NCI-H82 treated with DMSO at 0.1 percent for 48 hours (cell line): ENCODE measurements at regions not wholly inside any gene's neighbourhood (a gene's known extent, or its start where the extent isn't known, plus 50 kb on each side); places are given as distances from the start of the nearest gene placed in this dataset.
"Not testable (repeated sequence)": the region's sequence is repeated elsewhere in the genome, so short reads cannot be mapped to it uniquely, and the experiment has no call there.

Experiments used
- DNase-seq: peaks from one replicate; lab custom pipeline; 2025; ENCODE audit not compliant: unreplicated experiment; lab: John Stamatoyannopoulos, UW

DNA sequence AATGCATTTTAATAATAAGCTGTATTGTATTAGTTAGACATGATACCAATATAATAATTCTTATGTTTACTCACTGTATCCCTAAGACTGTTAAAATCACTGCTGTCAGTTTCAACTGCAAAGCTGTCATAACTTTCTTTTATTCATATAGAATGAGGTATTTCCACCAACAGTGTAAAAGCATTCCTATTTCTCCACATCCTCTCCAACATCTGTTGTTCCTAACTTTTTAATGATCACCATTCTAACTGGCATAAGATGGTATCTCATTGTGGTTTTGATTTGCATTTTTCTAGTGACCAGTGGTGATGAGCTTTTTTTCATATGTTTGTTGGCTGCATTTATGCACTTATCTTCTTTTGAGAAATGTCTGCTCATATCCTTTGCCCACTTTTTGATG lies 177.6 kb upstream of the MME start:
- DNase-seq = not testable (repeated sequence)

DNA sequence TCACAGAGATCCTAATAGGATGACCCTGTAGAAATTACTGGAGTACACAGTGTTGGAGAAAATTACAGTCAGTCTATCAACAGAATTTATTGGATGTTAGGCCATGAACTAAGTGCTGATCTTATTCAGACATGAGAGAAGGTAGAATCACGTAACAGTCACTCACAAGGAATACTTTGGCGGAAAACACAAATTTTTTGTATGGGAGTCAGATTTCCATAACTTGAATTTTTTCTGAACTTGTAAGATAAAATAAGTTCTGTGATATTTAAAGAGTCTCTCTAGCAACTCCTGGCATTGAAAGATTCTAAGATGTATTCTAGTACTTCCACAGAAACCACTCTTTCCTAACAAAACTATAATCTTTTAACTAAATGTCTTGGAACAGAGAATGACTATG lies 178.8 kb upstream of the MME start:
- DNase-seq = no peak

DNA sequence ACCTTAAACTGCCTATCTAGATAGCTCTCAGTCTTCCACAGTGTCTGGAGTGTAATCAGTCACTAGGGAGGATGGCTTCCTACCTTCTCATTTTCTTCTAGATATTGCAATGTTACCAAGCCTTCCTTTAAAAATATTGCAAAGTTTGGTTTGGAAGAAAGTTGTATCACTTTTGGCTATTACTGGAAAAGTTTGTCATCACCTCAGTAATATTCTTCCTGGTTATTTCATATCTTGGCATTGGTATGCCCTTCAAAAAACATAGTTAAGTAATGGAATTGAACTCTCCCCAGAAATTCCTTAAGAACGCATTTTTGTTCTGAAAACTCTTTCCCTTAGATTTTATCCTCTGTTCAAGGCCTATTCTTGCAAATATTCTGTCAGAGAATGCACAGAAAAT lies 179.3 kb upstream of the MME start:
- DNase-seq = no peak

DNA sequence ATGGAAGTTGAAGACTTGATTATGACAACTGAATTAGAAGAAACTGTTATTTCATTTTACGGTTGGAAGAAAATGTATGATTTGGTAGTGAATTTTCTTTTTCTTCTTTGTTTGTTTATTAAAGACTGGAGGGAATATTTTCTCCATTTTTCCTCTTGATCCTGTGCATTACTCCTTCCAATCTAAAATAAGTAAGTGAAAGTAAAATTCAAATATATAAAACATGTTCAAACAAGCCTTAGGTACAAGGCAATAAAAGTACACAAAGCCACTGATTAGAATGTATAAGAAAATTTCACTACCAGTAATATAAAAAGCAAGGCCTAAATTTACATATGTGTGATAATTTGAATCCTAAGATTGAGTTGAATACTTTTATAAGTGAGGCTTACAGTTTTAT lies 181.2 kb upstream of the MME start:
- DNase-seq = no peak

DNA sequence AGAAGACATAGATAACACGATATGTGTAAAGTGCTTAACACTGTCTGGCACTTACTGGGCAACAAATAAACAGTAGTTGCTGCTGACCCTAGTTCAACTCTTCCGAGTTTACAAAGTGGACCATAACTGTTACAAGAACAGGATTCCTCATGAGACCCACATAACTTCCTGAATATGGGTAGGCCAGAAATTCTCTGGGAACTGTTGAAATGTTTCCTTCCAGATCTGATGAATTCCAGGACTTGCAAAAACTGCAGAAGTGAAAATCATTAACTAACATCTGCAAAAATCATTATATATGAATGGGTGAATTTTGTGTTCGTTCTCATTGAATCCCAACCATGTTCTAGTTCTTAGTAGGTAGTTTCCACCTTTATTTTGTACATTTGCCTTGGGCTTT lies 181.7 kb upstream of the MME start:
- no peak for DNase-seq

DNA sequence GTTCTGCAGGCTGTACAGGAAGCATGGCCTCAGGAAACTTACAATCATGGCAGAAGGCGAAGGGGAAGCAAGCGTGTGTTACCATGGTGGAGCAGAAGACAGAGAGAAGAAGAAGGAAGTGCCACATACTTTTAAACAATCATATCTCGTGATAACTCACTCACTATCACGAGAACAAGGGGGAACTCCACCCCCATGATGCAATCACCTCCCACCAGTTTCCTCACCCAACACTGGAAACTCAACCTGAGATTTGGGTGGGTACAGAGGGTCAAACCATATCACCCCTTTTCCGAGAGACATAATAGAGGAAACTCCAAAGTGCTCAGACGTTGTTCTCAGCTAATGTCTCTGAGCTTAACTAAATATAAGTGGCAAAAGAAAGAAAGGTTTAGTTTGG lies 186.3 kb upstream of the MME start:
- no peak for DNase-seq

DNA sequence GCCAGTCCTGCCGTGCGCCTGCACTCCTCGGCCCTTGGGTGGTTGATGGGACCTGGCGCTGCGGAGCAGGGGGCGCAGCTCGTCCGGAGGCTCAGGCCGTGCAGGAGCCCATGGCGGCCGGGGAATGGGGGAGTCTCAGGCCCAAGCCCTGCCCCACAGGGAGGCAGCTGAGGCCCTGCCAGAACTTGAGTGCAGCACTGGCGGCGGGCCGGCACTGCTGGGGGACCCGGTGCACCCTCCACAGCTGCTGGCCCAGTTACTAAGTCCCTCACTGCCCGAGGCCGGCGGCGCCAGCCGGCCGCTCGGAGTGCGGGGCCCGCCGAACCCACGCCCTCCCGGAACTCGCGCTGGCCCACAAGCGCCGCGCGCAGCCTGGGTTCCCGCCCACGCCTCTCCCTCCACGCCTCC lies 190.9 kb upstream of the MME start:
- no peak for DNase-seq

DNA sequence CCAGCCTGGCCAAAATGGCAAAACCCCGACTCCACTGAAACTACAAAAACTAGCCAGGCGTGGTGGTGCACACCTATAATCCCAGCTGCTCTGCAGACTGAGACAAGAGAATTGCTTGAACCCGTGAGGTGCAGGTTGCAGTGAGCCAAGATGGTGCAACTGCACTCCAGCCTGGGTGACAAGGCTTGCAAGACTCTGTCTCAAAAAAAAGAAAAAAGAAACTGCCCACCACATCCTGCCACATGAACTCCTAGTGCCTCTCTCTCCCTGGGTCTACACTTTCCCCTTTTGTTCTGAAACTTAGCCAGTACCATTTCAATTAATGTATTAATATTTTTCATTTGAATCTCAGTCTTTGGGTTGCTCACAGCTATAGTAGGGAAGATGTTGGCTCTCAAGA lies 192.2 kb upstream of the MME start:
- DNase-seq = no peak

DNA sequence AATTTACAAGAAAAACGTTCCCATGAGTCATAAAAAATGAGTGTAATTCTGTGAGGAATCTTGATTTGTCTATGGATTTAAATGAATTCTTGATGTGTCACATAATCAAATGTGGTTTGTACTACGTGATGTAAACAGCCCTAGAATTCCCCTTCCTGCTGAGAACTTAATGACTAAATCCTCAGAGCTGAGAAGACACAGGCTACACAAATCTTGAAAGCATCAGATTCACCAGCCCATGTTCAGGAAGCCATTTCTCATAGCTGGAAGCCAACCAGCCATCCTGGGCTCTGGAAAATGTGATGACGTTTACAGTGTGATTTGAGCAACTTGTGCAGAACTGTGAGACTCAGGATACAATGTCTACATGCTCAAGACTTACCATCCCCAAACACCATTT lies 193.7 kb upstream of the MME start:
- no peak for DNase-seq

DNA sequence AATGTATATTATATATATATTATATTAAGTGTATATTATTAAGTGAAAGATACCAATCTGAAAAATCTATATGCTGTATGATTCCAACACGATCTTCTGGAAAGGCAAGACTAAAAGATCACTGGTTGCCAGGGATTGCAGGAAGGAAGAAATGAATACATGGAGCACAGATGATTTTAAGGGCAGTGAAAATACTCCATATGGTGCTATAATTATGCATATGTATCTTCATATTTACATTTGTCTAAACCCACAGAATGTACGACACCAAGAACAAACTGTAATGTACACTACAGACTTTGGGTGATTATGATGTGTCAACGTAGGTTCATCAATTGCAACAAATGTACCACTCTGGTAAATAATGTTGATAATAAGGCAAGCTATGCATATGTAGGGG lies 194.7 kb upstream of the MME start:
- no peak for DNase-seq

DNA sequence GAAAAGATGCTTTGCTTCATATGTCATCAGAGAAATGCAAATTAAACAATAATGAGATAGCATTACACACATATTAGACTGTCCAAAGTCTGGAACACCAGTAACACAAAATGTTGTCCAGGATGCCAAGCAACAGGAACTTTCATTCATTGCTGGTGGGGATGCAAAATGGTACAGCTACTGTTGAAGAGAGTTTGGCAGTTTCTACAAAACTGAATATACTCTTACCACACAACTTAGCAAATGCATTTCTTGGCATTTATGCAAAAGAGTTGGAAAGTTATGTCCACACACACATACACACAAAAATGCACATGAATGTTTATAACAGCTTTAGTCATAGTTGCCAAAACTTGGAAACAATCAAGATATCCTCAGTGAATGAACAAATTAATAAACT lies 195.2 kb upstream of the MME start:
- DNase-seq = no peak

DNA sequence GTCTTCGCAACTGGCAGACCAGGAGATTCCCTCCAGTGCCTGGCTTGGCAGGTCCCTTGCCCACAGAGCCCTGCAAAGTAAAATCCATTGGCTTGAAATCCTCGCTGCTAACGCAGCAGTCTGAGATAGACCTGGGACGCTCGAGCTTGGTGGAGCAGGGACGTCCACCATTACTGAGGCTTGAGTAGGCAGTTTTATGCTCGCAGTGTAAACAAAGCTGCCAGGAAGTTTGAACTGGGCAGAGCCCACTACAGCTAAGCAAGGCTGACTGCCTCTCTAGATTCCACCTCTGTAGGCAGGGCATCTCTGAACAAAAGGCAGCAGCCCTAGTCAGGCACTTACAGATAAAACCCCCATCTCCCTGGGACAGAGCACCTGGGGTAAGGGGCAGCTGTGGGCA lies 205.0 kb upstream of the MME start:
- no peak for DNase-seq

DNA sequence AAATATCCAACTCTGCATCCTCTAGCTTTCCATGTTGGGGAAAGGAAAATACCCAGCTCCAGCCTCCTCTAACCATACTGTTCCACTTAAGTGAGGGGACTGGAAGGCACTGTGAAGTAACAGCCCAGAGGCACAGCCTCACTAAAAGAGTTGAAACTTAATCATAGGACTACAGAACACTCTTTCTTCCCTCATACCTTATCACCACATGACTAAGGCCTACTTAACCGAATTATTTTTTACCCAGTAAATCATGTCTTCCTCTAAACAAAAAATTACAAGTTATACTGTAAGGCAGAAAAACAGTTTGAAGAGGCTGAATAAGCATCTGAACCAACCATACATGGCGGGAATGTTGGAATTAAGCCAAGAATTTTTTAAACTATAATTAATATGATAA lies 207.4 kb upstream of the MME start:
- DNase-seq = no peak

DNA sequence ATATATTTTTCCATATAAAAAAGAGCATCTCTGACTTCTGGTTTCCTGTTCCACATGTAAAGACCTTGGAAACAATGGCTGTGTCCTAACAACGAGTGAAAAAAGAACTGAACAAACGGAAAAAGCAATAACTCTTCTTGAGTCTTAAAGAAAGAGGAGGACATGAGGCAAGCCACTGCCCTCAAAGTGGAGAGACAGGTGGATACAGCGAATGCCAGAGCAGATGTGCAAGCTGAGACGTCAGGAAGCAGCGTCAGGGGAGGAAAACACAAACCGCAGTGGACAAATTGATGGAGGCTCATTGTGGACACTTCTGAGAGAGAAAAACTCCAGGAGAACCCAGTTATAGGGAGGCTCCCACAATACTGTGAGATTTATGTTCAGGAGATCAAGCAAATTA lies 208.0 kb upstream of the MME start:
- DNase-seq = no peak

DNA sequence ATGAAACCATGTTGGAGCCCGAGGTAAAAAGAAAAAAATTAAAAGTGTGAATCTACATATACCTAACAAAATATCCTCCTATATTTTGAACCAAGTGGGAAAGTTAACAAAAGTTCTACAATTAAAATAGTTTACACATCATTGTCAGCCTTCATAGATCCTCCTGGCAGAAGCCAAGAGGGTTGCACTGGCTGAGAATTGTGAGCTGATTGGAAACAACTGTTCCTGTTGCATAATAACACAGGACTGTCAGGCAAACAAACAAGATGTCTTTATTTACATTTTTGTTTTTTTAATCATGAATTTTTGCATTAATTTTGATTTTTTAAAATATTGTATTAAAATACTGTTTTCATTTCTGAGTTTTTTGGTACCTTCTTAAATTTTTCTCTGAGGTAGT lies 215.2 kb upstream of the MME start:
- no peak for DNase-seq

DNA sequence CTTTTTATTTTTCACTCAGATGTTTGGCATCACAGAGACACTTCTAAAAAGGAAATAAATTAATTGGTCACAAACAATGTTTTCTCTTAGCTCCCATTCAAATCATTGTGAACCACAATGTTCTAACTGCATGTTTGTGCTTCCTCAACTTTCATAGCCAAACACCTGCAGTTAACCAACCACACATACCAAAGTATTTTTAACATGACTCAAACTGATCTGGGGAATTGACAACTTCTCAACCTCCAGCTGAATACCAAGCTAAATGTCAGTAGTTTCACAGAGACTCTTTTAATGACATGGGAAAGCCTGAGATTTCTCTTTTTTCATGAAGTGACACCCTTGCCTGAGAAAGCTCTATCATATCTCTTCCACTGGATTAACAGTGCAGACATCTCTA lies 217.9 kb upstream of the MME start:
- no peak for DNase-seq

DNA sequence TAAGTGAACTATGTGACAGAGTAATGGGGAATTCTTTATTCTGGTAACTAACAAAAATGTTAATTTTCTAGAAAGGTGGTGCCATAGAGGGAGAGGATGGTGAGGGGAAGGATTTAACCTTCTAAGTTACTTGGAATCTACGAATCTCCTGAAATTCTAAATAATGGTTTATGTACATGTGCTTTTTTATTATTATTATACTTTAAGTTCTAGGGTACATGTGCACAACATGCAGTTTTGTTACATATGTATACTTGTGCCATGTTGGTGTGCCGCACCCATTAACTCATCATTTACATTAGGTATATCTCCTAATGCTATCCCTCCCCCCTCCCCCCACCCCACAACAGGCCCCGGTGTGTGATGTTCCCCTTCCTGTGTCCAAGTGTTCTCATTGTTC lies 227.1 kb upstream of the MME start:
- DNase-seq = not testable (repeated sequence)

DNA sequence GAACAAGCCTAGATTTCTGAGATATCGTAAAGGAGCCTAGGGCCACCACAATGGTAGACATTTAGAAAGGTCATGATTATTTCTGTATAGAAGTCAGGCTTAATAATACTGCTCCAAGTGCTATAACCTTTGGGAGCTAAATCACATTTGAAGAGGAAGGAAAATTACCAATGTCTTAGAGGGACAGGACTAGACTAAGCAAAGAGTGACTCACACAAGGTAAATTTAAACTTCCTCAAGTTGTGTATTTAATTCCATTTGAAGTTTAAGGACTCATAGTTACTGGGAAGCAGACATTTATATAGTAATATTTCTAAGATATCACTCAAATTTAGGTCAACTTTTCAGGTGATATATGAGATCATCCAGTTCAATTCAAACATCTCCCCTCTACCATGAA lies 227.6 kb upstream of the MME start:
- DNase-seq = no peak

DNA sequence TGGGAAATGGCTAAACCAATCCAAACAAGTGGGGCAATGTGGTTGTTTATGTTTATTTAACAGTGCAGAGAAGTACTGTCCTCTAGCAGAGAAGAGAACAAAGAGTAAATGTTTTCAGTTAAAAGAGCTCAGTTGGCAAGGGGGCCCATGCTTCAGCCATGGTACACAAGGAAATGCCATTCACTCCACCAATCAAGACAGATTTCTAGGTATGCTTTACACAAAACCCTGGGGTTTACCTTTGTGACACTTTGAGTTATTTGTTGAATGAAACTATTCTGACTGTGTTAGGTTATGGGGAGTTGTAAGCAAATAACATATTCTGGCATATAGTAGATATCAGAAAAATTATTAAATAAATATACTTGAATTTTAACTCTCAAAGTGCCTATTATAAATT lies 228.5 kb upstream of the MME start:
- no peak for DNase-seq

DNA sequence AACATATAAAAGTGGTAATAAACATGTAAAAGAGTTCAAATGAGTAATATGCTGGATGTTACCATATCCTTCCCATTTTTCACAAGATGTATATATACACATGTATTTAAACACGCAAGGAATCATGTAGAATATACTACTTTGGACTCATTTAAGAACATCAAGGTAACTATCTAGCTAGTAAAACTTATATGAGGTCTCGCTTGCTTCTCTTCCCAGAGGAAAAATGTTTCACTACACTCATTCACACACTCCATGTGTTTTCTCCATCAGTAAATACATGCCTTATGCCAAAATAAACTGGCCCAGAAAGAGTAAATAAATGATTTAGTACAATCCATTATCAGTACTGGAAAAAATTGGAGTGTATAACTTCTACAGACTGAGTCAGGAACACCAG lies 229.2 kb upstream of the MME start:
- DNase-seq = no peak

DNA sequence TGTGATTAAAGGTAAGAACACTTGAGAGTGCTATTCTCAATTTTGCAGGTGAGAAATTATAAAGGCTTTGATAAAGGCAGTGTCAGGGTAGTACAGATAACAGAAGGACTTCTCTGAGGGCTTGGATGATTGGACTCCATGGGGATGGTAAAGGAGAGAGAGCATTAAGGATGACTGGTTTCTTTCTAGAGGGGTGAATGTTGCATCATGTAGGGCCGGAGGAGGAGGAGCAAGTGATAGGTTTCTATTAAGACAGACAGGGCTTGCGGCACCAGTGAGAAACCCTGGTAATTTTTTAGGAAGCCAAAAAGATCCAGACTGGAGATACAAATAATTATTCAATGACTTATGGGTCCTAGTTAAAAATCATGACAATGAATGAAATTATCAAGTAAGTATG lies 230.7 kb upstream of the MME start:
- no peak for DNase-seq

DNA sequence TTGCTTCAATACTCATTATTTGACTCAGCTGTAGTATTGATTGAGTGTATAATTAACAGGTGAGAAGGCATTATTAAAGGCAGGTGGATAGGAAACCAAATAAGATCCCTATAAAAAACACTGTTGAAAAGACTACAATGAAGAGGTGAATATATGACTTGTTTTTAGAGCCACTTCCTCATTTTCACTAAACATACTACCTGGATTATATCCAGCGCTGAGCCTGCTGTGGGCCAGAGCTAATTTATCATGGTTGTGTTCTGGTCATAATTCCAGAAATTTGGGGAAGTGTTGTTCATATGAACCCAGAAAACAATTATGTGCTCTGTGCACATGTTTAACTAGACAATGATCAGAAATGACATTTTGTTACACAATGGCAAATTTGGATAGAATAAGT lies 235.3 kb upstream of the MME start:
- DNase-seq = no peak

DNA sequence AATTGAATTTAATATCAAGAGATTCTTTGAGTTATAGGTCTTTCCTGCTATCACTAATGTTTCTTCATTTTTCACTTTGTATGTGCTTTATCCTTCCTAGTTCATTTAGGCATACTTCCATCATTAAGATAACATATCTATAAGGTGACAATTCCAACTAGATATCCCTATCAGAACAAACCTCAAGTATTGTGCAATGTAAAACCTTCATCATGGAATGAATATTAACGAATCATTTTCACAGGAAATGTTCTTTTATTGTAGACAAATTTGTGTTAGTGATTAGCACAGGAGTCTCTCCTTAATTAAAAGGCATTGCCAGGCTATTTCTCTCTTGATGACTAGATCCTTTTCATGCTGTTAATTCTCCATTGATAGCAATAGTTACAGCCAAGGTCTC lies 236.5 kb upstream of the MME start:
- DNase-seq = no peak

DNA sequence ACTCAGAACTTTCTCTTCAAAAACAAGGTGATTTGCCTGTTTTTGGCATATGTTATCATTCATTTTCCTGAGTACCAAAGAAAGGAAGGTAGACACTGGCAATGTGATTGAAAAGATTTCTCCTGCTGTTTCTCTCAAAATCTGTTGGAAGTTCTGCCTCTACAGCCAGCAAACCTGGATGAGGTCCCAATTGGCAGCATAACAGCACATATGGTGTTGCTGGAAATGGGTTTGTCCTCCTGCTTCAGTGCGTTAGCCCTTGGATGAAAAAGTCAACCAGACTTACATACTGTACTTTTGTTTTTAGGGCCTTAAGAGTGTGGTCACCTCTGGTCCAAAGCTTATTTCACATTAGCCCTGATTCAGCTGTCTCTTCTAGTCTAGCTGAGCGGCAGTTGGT lies 237.6 kb upstream of the MME start:
- DNase-seq = no peak
